IgD-negative memory B cell (primary cell): ENCODE measurements at regions not wholly inside any gene's neighbourhood (a gene's known extent, or its start where the extent isn't known, plus 50 kb on each side); places are given as distances from the start of the nearest gene placed in this dataset.
"Not testable (repeated sequence)": the region's sequence is repeated elsewhere in the genome, so short reads cannot be mapped to it uniquely, and the experiment has no call there.

Experiments used
- H3K27ac Mint-ChIP-seq, 3 donors: one replicate each; pipeline ENCODE4 v1.8.0; 2020 to 2022; ENCODE audit warnings: mild to moderate bottlenecking in 3 of 3, mixed read lengths in 3 of 3, moderate library complexity in 1 of 3
- H3K27me3 Mint-ChIP-seq: one replicate; pipeline ENCODE4 v1.8.0; 2021; ENCODE audit warnings: mixed read lengths
- H3K36me3 Mint-ChIP-seq: one replicate; pipeline ENCODE4 v1.8.0; 2020; ENCODE audit warnings: mild to moderate bottlenecking, mixed read lengths
- H3K4me1 Mint-ChIP-seq, 3 donors: one replicate each; pipeline ENCODE4 v1.8.0; 2020 to 2022; ENCODE audit warnings: mixed read lengths in 3 of 3, mild to moderate bottlenecking in 1 of 3
- H3K4me3 Mint-ChIP-seq, 4 donors: one replicate each; pipeline ENCODE4 v1.8.0; 2020 to 2022; ENCODE audit warnings: mild to moderate bottlenecking in 4 of 4, mixed read lengths in 4 of 4, moderate library complexity in 3 of 4
- H3K9me3 Mint-ChIP-seq, 3 donors: one replicate each; pipeline ENCODE4 v1.8.0; 2020 to 2021; ENCODE audit warnings: mixed read lengths in 3 of 3, mild to moderate bottlenecking in 1 of 3

GRCh38 chr13:70789751-70790150 is 681.5 kb upstream of the KLHL1 start:
- Mint-ChIP-seq H3K9me3 (no peaks in the 10 kb centered on the region), H3K36me3 (no peaks in the 10 kb centered on the region), H3K27me3 (no peaks in the 10 kb centered on the region), H3K4me1 (no peaks in the 10 kb centered on the region), H3K4me3 (no peak overlapping the region), H3K27ac (no peak overlapping the region)

- H3K4me1 Mint-ChIP-seq: no peaks in the 10 kb centered on the region
- no peaks in the 10 kb centered on the region for H3K27me3 Mint-ChIP-seq
- H3K4me3 Mint-ChIP-seq: no peak overlapping the region
- no peaks in the 10 kb centered on the region for H3K9me3 Mint-ChIP-seq
- H3K27ac Mint-ChIP-seq: no peak overlapping the region
- H3K36me3 Mint-ChIP-seq: no peaks in the 10 kb centered on the region
These were observed 679.8 kb upstream of the KLHL1 start for GRCh38 chr13:70788074-70788473.

- H3K27ac Mint-ChIP-seq: no peak overlapping the region
- H3K4me1 Mint-ChIP-seq: no peaks in the 10 kb centered on the region
- H3K27me3 Mint-ChIP-seq: no peaks in the 10 kb centered on the region
- no peaks in the 10 kb centered on the region for H3K9me3 Mint-ChIP-seq
- H3K36me3 Mint-ChIP-seq: no peaks in the 10 kb centered on the region
- no peak overlapping the region for H3K4me3 Mint-ChIP-seq
These were observed 676.1 kb upstream of the KLHL1 start for GRCh38 chr13:70784207-70784989.

GRCh38 chr13:70769817-70770216 is 661.6 kb upstream of the KLHL1 start:
- no peaks in the 10 kb centered on the region for H3K4me1 Mint-ChIP-seq
- H3K27me3 Mint-ChIP-seq: no peaks in the 10 kb centered on the region
- no peak overlapping the region for H3K27ac Mint-ChIP-seq
- H3K9me3 Mint-ChIP-seq: peaks cover 0 to 10% (median 2%) of the 10 kb centered on the region in 3 donors
- H3K4me3 Mint-ChIP-seq: no peak overlapping the region
- H3K36me3 Mint-ChIP-seq: no peaks in the 10 kb centered on the region

GRCh38 chr13:70758932-70759331 is 650.7 kb upstream of the KLHL1 start:
- H3K27ac Mint-ChIP-seq: no peak overlapping the region
- no peaks in the 10 kb centered on the region for H3K4me1 Mint-ChIP-seq

GRCh38 chr13:70756088-70756487 is 647.8 kb upstream of the KLHL1 start:
- H3K36me3 Mint-ChIP-seq: no peaks in the 10 kb centered on the region
- H3K4me1 Mint-ChIP-seq: peaks cover 0 to 2% (median 0%) of the 10 kb centered on the region in 3 donors
- H3K27ac Mint-ChIP-seq: no peak overlapping the region
- H3K4me3 Mint-ChIP-seq: no peak overlapping the region
- peaks cover 2 to 4% (median 2%) of the 10 kb centered on the region in 3 donors for H3K9me3 Mint-ChIP-seq
- no peaks in the 10 kb centered on the region for H3K27me3 Mint-ChIP-seq

More at GRCh38 chr13:70758932-70759331, 650.7 kb upstream of the KLHL1 start:
- no peaks in the 10 kb centered on the region for H3K36me3 Mint-ChIP-seq
- H3K9me3 Mint-ChIP-seq: peaks cover 0 to 5% (median 1%) of the 10 kb centered on the region in 3 donors
- no peak overlapping the region for H3K4me3 Mint-ChIP-seq
- H3K27me3 Mint-ChIP-seq: no peaks in the 10 kb centered on the region

GRCh38 chr13:70755456-70755855 is 647.2 kb upstream of the KLHL1 start:
- Mint-ChIP-seq H3K4me3 (no peak overlapping the region), H3K9me3 (peaks cover 2 to 8% (median 3%) of the 10 kb centered on the region in 3 donors), H3K36me3 (no peaks in the 10 kb centered on the region), H3K27ac (no peak overlapping the region), H3K27me3 (no peaks in the 10 kb centered on the region), H3K4me1 (peaks cover 0 to 2% (median 0%) of the 10 kb centered on the region in 3 donors)

GRCh38 chr13:70747262-70747661 is 639.0 kb upstream of the KLHL1 start:
- Mint-ChIP-seq H3K9me3 (peaks cover 0 to 15% (median 6%) of the 10 kb centered on the region in 3 donors), H3K27me3 (no peaks in the 10 kb centered on the region), H3K27ac (no peak overlapping the region), H3K36me3 (no peaks in the 10 kb centered on the region), H3K4me3 (no peak overlapping the region), H3K4me1 (peaks cover 0 to under 1% (median 0%) of the 10 kb centered on the region in 3 donors)

- H3K9me3 Mint-ChIP-seq: peaks cover 0 to 15% (median 6%) of the 10 kb centered on the region in 3 donors
- not testable (repeated sequence) for H3K36me3 Mint-ChIP-seq, H3K4me1 Mint-ChIP-seq, H3K4me3 Mint-ChIP-seq, H3K27me3 Mint-ChIP-seq, H3K27ac Mint-ChIP-seq
These were observed 638.2 kb upstream of the KLHL1 start for GRCh38 chr13:70746469-70746868.

- H3K27me3 Mint-ChIP-seq: no peaks in the 10 kb centered on the region
- no peak overlapping the region for H3K4me3 Mint-ChIP-seq
- peaks cover 0 to under 1% (median 0%) of the 10 kb centered on the region in 3 donors for H3K9me3 Mint-ChIP-seq
- no peak overlapping the region for H3K27ac Mint-ChIP-seq
- H3K4me1 Mint-ChIP-seq: no peaks in the 10 kb centered on the region
- H3K36me3 Mint-ChIP-seq: no peaks in the 10 kb centered on the region
These were observed 628.5 kb upstream of the KLHL1 start for GRCh38 chr13:70736622-70737317.

GRCh38 chr13:70732611-70733010 is 624.4 kb upstream of the KLHL1 start:
- Mint-ChIP-seq H3K27me3 (no peaks in the 10 kb centered on the region), H3K4me1 (no peaks in the 10 kb centered on the region), H3K27ac (no peak overlapping the region), H3K4me3 (no peak overlapping the region), H3K9me3 (peaks cover 0 to 7% (median 3%) of the 10 kb centered on the region in 3 donors), H3K36me3 (no peaks in the 10 kb centered on the region)

GRCh38 chr13:70729369-70729768 is 621.1 kb upstream of the KLHL1 start:
- no peaks in the 10 kb centered on the region for H3K36me3 Mint-ChIP-seq
- no peak overlapping the region for H3K4me3 Mint-ChIP-seq

GRCh38 chr13:70723732-70724131 is 615.5 kb upstream of the KLHL1 start:
- Mint-ChIP-seq H3K27me3 (no peaks in the 10 kb centered on the region), H3K4me1 (no peaks in the 10 kb centered on the region), H3K4me3 (no peak overlapping the region), H3K36me3 (no peaks in the 10 kb centered on the region), H3K27ac (no peak overlapping the region), H3K9me3 (peaks cover 0 to 3% (median 0%) of the 10 kb centered on the region in 3 donors)

More at GRCh38 chr13:70729369-70729768, 621.1 kb upstream of the KLHL1 start:
- Mint-ChIP-seq H3K9me3 (peaks cover 0 to 7% (median 3%) of the 10 kb centered on the region in 3 donors), H3K27ac (no peak overlapping the region), H3K4me1 (no peaks in the 10 kb centered on the region), H3K27me3 (no peaks in the 10 kb centered on the region)

GRCh38 chr13:70720386-70720785 is 612.1 kb upstream of the KLHL1 start:
- Mint-ChIP-seq H3K4me3 (no peak overlapping the region), H3K4me1 (no peaks in the 10 kb centered on the region), H3K27ac (no peak overlapping the region), H3K27me3 (no peaks in the 10 kb centered on the region), H3K9me3 (peaks cover 2 to 7% (median 3%) of the 10 kb centered on the region in 3 donors), H3K36me3 (peaks cover 2% of the 10 kb centered on the region)

- no peaks in the 10 kb centered on the region for H3K27me3 Mint-ChIP-seq
- H3K9me3 Mint-ChIP-seq: peaks cover 2 to 8% (median 8%) of the 10 kb centered on the region in 3 donors
- H3K4me3 Mint-ChIP-seq: no peak overlapping the region
- no peaks in the 10 kb centered on the region for H3K4me1 Mint-ChIP-seq
- peaks cover 4% of the 10 kb centered on the region for H3K36me3 Mint-ChIP-seq
- no peak overlapping the region for H3K27ac Mint-ChIP-seq
These were observed 606.7 kb upstream of the KLHL1 start for GRCh38 chr13:70714993-70715392.
